Neural cell (in vitro differentiated cells): ENCODE measurements at regions not wholly inside any gene's neighbourhood (a gene's known extent, or its start where the extent isn't known, plus 50 kb on each side); places are given as distances from the start of the nearest gene placed in this dataset.

Source experiments
- H2AFZ ChIP-seq: fragments of 200-600, 300-800 bp; sonication (generic), shearing (Covaris generic); 2 replicates; pipeline ENCODE4 v1.6.0; 2014; ENCODE audit warnings: low read depth, mild to moderate bottlenecking, antibody characterized with exemption, low read length, moderate library complexity
- H3F3A ChIP-seq: fragments of 200-600 bp; shearing (Covaris generic); 2 replicates; pipeline ENCODE4 v1.6.1; 2016; ENCODE audit warnings: mild to moderate bottlenecking, moderate library complexity, mixed read lengths, antibody characterized with exemption, low read length; ENCODE audit not compliant: insufficient read depth, poor library complexity, severe bottlenecking
- H3K27ac ChIP-seq: fragments of 200-600, 300-800 bp; sonication (generic), shearing (Covaris generic); 2 replicates; pipeline ENCODE4 v1.5.1; 2014; ENCODE audit warnings: mild to moderate bottlenecking, low read length, moderate library complexity
- H3K27me3 ChIP-seq: fragments of 300-800, 200-600 bp; sonication (generic), shearing (Covaris generic); 2 replicates; pipeline ENCODE4 v1.6.0; 2014; ENCODE audit warnings: mild to moderate bottlenecking, low read depth, low read length, moderate library complexity; ENCODE audit not compliant: insufficient read depth
- H3K36me3 ChIP-seq: fragments of 300-800, 200-600 bp; sonication (generic), shearing (Covaris generic); 2 replicates; pipeline ENCODE4 v1.5.1; 2014; ENCODE audit warnings: mild to moderate bottlenecking, antibody characterized with exemption, low read length, moderate library complexity; ENCODE audit not compliant: insufficient read depth
- H3K4me2 ChIP-seq: fragments of 300-800, 200-600 bp; sonication (generic), shearing (Covaris generic); 2 replicates; pipeline ENCODE4 v1.6.0; 2014; ENCODE audit warnings: mild to moderate bottlenecking, low read length
- H3K4me3 ChIP-seq: fragments of 300-800, 200-600 bp; sonication (generic), shearing (Covaris generic); 2 replicates; pipeline ENCODE4 v1.5.1; 2014; ENCODE audit warnings: mild to moderate bottlenecking, low read length, moderate library complexity
- H3K79me2 ChIP-seq: fragments of 200-600 bp; shearing (Covaris generic); replicated peaks from 2 replicates; pipeline ENCODE4 v1.6.0; 2014; ENCODE audit warnings: mild to moderate bottlenecking, low read length, moderate library complexity; ENCODE audit not compliant: insufficient read depth
- H3K9ac ChIP-seq: fragments of 300-800, 200-600 bp; sonication (generic), shearing (Covaris generic); 2 replicates; pipeline ENCODE4 v1.6.1; 2016; ENCODE audit warnings: mild to moderate bottlenecking, low read length, mixed read lengths
- H3K9me2 ChIP-seq: fragments of 200-600 bp; shearing (Covaris generic); 2 replicates; pipeline ENCODE4 v1.6.1; 2016; ENCODE audit warnings: mild to moderate bottlenecking, low read length, mixed read lengths; ENCODE audit not compliant: insufficient read depth
- H3K9me3 ChIP-seq: fragments of 200-600, 300-800 bp; sonication (generic), shearing (Covaris generic); 2 replicates; pipeline ENCODE4 v1.6.1; 2016; ENCODE audit warnings: mild to moderate bottlenecking, mixed run types, low read length, moderate library complexity, mixed read lengths
- H4K20me1 ChIP-seq: fragments of 200-600 bp; shearing (Covaris generic); 2 replicates; pipeline ENCODE4 v1.6.1; 2016; ENCODE audit warnings: mild to moderate bottlenecking, mixed run types; ENCODE audit not compliant: insufficient read depth
- EP300 ChIP-seq: fragments of 450-650 bp; conservative IDR thresholded peaks from 2 replicates; pipeline ENCODE4 v1.6.1; 2014; ENCODE audit warnings: antibody characterized with exemption, mild to moderate bottlenecking, moderate library complexity; ENCODE audit not compliant: poor library complexity, severe bottlenecking
- EZH2 ChIP-seq: fragments of 200-600, 300-800 bp; shearing (Covaris generic), sonication (generic); IDR thresholded peaks from 2 replicates; pipeline ENCODE4 v1.6.1; 2014; ENCODE audit warnings: antibody characterized with exemption, low read length, borderline replicate concordance, mild to moderate bottlenecking; ENCODE audit not compliant: insufficient read depth, poor library complexity, severe bottlenecking
- MXI1 ChIP-seq: fragments of 450-650 bp; conservative IDR thresholded peaks from 2 replicates; pipeline ENCODE4 v1.6.1; 2014; ENCODE audit warnings: antibody characterized with exemption, mild to moderate bottlenecking; ENCODE audit not compliant: poor library complexity, severe bottlenecking
- POLR2AphosphoS5 ChIP-seq: IDR thresholded peaks from 2 replicates; pipeline ENCODE4 v1.6.1; 2012
- RAD21 ChIP-seq: fragments of 450-650 bp; conservative IDR thresholded peaks from 2 replicates; pipeline ENCODE4 v1.6.1; 2014; ENCODE audit warnings: antibody characterized with exemption, mild to moderate bottlenecking, moderate library complexity
- SMC3 ChIP-seq: fragments of 450-650 bp; conservative IDR thresholded peaks from 2 replicates; pipeline ENCODE4 v1.6.1; 2014; ENCODE audit warnings: antibody characterized with exemption, mild to moderate bottlenecking, moderate library complexity; ENCODE audit not compliant: poor library complexity
- TAF1 ChIP-seq: IDR thresholded peaks from 2 replicates; pipeline ENCODE4 v1.6.1; 2012; ENCODE audit warnings: low read depth
- TF ChIP-seq, protein P1 (sequence below): fragments of 450-650 bp; IDR thresholded peaks from 2 replicates; pipeline ENCODE4 v1.5.1; 2014; ENCODE audit warnings: antibody characterized with exemption, mild to moderate bottlenecking, moderate library complexity; ENCODE audit not compliant: poor library complexity, severe bottlenecking
- TF ChIP-seq, protein P2 (sequence below): IDR thresholded peaks from 2 replicates; pipeline ENCODE4 v1.6.1; 2012; ENCODE audit warnings: borderline replicate concordance

DNA sequence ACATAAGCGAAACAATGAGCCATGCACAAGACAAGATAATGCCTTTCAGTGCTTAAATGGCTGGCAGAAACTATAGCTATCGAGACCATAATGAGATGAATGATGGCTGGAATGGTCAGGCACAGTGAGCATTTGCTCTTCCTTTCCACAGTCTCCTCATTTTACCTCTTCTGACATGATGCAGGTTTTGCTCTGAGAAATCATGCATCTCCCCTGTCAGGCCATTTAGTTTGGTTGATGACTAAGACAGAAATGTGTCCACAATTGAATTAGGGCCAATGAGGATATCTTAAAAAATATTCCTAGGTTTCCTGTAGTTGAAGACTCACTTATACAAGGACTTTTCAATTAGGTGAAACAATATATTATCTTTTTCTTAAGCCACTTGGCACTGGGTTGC, 475.1 kb downstream of the TMEM232 start:
- Histone ChIP-seq H2AFZ (no peak overlapping the region), H3K4me2 (no peak overlapping the region), H3F3A (no peaks in the 10 kb centered on the region), H3K9ac (no peak overlapping the region), H3K79me2 (no peaks in the 10 kb centered on the region), H4K20me1 (no peaks in the 10 kb centered on the region), H3K9me2 (no peaks in the 10 kb centered on the region), H3K9me3 (no peaks in the 10 kb centered on the region), H3K27ac (peak overlapping the region; percentile 45), H3K4me3 (no peak overlapping the region), H3K36me3 (no peaks in the 10 kb centered on the region), H3K27me3 (peaks cover 4% of the 10 kb centered on the region)
- TF ChIP-seq EP300 (no peak), MXI1 (no peak), POLR2AphosphoS5 (no peak), EZH2 (no peak), SMC3 (no peak), TAF1 (no peak), RAD21 (no peak)
- TF ChIP-seq, protein P1, sequence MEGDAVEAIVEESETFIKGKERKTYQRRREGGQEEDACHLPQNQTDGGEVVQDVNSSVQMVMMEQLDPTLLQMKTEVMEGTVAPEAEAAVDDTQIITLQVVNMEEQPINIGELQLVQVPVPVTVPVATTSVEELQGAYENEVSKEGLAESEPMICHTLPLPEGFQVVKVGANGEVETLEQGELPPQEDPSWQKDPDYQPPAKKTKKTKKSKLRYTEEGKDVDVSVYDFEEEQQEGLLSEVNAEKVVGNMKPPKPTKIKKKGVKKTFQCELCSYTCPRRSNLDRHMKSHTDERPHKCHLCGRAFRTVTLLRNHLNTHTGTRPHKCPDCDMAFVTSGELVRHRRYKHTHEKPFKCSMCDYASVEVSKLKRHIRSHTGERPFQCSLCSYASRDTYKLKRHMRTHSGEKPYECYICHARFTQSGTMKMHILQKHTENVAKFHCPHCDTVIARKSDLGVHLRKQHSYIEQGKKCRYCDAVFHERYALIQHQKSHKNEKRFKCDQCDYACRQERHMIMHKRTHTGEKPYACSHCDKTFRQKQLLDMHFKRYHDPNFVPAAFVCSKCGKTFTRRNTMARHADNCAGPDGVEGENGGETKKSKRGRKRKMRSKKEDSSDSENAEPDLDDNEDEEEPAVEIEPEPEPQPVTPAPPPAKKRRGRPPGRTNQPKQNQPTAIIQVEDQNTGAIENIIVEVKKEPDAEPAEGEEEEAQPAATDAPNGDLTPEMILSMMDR: no peak
- TF ChIP-seq, protein P2, sequence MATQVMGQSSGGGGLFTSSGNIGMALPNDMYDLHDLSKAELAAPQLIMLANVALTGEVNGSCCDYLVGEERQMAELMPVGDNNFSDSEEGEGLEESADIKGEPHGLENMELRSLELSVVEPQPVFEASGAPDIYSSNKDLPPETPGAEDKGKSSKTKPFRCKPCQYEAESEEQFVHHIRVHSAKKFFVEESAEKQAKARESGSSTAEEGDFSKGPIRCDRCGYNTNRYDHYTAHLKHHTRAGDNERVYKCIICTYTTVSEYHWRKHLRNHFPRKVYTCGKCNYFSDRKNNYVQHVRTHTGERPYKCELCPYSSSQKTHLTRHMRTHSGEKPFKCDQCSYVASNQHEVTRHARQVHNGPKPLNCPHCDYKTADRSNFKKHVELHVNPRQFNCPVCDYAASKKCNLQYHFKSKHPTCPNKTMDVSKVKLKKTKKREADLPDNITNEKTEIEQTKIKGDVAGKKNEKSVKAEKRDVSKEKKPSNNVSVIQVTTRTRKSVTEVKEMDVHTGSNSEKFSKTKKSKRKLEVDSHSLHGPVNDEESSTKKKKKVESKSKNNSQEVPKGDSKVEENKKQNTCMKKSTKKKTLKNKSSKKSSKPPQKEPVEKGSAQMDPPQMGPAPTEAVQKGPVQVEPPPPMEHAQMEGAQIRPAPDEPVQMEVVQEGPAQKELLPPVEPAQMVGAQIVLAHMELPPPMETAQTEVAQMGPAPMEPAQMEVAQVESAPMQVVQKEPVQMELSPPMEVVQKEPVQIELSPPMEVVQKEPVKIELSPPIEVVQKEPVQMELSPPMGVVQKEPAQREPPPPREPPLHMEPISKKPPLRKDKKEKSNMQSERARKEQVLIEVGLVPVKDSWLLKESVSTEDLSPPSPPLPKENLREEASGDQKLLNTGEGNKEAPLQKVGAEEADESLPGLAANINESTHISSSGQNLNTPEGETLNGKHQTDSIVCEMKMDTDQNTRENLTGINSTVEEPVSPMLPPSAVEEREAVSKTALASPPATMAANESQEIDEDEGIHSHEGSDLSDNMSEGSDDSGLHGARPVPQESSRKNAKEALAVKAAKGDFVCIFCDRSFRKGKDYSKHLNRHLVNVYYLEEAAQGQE: no peak

DNA sequence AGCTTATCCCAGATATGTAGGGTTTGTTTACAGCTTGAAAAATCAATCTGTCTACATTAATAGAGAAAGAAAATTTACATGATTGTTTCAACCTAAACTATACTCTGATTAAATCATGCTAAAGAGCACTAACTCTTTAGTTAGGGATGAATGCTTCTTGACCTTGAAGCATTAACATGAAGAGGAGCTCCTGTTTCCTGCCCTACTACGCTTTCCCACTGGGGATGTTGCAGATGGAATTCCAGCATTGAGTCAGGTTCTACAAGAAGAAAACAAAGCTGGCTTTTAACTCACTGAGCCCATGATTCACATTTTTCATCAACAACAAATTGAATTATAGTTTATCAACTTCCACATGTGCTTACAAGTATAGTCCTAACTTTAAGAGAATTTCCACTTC, 471.3 kb downstream of the TMEM232 start:
- no peak for TF ChIP-seq POLR2AphosphoS5
- TF ChIP-seq MXI1: no peak
- H3K27me3 ChIP-seq: peaks cover 4% of the 10 kb centered on the region
- H3K9ac ChIP-seq: no peak overlapping the region
- no peaks in the 10 kb centered on the region for H3K9me3 ChIP-seq
- no peak overlapping the region for H2AFZ ChIP-seq
- H3K79me2 ChIP-seq: no peaks in the 10 kb centered on the region
- H3K4me2 ChIP-seq: no peak overlapping the region
- no peak overlapping the region for H3K4me3 ChIP-seq
- H4K20me1 ChIP-seq: no peaks in the 10 kb centered on the region
- H3K36me3 ChIP-seq: no peaks in the 10 kb centered on the region
- no peak overlapping the region for H3K27ac ChIP-seq
- H3K9me2 ChIP-seq: no peaks in the 10 kb centered on the region
- no peaks in the 10 kb centered on the region for H3F3A ChIP-seq

DNA sequence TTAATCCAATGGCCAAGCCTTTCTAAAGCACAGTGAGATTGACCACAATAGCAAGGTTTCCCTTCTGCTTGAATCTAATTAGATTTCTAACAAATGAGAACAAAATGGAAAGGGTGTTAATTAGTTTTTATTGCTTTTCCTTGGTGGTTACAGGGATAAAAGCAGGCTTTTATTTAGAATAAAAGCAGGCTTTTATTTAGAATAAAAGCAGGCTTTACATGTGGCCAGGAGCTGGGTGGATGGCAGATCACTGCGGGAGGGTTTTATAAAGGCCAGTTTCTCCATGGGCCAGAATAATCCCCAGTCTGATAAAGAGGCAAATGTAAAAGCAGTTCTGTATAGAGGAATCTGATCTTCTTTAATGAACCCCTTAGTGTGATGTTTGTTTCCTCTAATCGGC, 470.2 kb downstream of the TMEM232 start:
- no peaks in the 10 kb centered on the region for H3K9me2 ChIP-seq
- H3K4me2 ChIP-seq: no peak overlapping the region
- H3K9ac ChIP-seq: no peak overlapping the region
- no peak overlapping the region for H3K4me3 ChIP-seq
- H3K9me3 ChIP-seq: no peaks in the 10 kb centered on the region
- no peak overlapping the region for H2AFZ ChIP-seq
- no peaks in the 10 kb centered on the region for H3K36me3 ChIP-seq
- no peaks in the 10 kb centered on the region for H3F3A ChIP-seq
- no peaks in the 10 kb centered on the region for H4K20me1 ChIP-seq
- H3K79me2 ChIP-seq: no peaks in the 10 kb centered on the region
- no peak overlapping the region for H3K27ac ChIP-seq
- peaks cover 4% of the 10 kb centered on the region for H3K27me3 ChIP-seq
- TF ChIP-seq, protein P1: no peak
